ENCODE measurements at regions not wholly inside any gene's neighbourhood (a gene's known extent, or its start where the extent isn't known, plus 50 kb on each side); places are given as distances from the start of the nearest gene placed in this dataset.

DNA sequence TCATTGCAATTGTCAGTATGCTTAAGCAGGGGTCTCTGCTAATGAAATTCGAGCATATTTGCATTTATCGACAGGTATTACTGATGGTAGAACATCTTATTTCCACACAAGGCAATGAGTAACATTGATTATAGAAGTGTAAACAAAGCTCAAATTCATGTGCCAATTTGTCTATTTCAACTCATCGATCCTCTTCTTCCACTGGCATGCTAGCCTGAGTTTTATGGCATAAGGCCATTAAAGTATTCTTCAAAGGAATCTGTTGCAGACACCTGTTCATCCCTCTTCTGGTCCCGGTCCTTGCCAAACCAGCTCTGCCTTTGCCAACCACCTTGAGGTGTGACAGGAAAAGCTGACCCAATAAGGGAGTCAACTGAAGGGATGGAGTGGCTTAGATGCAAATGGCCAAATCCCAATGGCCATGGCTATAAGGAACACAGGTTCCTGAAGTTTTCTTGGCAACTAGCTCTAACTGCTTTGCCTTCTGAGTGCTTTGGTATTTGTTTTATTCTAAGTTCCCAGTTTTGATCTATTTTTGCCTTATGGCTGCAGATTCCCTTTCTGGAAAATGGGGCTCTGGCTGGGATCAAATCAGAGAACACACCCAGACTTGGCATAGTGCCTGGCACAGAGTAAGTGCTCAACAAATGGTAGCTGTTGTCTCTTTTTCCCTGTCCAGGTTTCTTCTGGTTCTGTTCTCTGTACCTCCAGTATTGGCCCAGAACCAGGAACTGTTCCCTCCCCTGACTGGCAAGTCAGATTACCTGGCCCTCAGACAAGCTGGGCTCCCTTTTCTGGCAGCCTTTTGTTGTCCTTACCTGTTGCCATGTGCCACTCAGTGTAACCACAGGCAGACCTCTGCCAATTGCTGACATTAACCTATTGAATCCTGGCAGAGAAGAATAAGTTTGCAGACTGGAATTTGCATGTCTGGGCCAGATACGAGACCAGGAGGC, 63.1 kb downstream of the RTL9 start:
- TF ChIP-seq, protein P1, sequence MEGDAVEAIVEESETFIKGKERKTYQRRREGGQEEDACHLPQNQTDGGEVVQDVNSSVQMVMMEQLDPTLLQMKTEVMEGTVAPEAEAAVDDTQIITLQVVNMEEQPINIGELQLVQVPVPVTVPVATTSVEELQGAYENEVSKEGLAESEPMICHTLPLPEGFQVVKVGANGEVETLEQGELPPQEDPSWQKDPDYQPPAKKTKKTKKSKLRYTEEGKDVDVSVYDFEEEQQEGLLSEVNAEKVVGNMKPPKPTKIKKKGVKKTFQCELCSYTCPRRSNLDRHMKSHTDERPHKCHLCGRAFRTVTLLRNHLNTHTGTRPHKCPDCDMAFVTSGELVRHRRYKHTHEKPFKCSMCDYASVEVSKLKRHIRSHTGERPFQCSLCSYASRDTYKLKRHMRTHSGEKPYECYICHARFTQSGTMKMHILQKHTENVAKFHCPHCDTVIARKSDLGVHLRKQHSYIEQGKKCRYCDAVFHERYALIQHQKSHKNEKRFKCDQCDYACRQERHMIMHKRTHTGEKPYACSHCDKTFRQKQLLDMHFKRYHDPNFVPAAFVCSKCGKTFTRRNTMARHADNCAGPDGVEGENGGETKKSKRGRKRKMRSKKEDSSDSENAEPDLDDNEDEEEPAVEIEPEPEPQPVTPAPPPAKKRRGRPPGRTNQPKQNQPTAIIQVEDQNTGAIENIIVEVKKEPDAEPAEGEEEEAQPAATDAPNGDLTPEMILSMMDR (IDR thresholded peaks at IDR 0.05; ENCODE audit: control insufficient read depth, extremely low read depth, insufficient read depth), result no peak
- DNase-seq (ENCODE audit: low read depth), result peak; percentile 91
- H3K4me3 ChIP-seq (ENCODE audit: low read depth, low read length), result no peak overlapping the region

DNA sequence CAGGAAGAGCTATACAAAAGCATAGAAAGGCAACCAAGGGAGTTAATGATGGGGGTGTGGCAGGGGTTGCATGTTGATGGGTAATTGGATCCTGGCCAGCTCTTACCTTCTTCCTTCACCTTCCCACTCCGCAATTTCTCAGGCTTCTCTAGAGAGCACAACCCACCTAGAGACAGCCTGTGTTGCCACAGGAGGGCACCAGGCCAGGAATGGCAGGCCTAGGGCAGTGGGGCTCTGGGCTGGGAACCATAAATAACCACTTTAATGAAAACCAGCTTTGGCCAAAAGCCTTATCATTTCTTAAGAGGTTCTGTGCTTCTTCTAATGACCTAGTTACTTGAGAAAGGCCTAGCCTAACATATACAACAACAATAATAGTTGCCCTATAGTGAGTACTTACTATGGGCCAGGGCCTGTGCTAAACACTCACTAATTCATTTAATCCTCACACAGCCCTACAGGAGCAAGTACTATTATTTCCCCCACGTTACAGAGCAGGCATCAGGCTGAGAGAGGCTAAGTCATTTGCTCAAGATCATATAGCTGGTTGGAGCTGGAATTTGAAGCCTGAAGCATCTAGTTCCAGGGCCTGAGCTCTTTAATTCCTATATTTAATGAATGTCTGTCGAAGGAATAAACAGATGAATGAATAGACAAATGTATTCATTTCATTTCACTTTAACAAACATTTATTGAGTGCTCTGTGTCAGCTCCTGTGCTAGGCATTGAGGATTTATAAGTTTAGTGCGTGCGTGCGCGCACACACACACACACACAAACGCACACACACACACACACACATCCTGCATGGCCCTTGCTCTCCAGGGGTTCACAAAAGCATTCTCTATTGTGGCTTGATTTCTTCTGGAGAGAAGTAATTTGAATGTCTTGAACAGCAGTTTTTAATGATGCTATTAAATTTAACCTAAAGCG, 66.8 kb downstream of the RTL9 start:
- DNase-seq (ENCODE audit: low read depth), result no peak
- TF ChIP-seq, protein P1 (IDR thresholded peaks at IDR 0.05; ENCODE audit: control insufficient read depth, extremely low read depth, insufficient read depth), result no peak
- H3K4me3 ChIP-seq (ENCODE audit: low read depth, low read length), result no peak overlapping the region

DNA sequence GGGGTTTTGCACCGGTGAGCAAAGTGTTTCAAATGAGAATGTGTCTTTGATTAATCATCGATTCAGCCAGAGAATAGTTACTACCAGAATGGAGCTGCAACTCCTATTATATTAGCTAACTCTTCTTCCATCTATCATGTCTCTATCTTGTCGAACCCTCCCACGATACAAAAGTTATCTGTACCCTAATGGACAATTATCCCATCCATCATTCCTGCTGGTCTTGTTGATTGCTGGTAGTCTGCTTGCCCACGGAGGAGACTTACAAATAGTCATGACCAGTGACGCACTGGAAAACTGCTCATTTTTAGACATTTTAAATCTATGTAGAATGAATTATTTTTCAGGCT, 67.5 kb downstream of the RTL9 start:
- no peak overlapping the region for H3K4me3 ChIP-seq (ENCODE audit: low read depth, low read length)
- TF ChIP-seq, protein P1 (IDR thresholded peaks at IDR 0.05; ENCODE audit: control insufficient read depth, extremely low read depth, insufficient read depth), result no peak
- DNase-seq (ENCODE audit: low read depth), result no peak

DNA sequence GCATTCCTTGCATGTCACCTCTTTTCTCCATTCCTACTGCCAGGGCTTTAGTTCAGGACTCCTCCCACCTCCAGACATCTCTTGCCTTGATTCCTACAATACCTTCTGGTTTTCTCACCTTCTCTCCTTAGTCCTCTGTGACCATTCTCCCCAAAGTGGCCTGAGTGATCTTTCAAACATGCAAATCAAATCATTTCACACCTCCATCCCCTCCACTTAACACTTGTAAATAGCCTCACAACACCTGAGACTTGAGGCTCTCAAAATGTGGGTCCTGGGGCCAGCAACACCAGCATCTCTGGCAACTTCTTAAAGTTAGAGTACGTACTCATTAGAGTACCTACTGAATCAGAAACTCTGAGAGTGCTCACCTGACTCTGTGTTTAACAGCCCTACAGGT, 68.4 kb downstream of the RTL9 start:
- TF ChIP-seq, protein P1 (IDR thresholded peaks at IDR 0.05; ENCODE audit: control insufficient read depth, extremely low read depth, insufficient read depth), result no peak
- DNase-seq (ENCODE audit: low read depth), result no peak
- no peak overlapping the region for H3K4me3 ChIP-seq (ENCODE audit: low read depth, low read length)

DNA sequence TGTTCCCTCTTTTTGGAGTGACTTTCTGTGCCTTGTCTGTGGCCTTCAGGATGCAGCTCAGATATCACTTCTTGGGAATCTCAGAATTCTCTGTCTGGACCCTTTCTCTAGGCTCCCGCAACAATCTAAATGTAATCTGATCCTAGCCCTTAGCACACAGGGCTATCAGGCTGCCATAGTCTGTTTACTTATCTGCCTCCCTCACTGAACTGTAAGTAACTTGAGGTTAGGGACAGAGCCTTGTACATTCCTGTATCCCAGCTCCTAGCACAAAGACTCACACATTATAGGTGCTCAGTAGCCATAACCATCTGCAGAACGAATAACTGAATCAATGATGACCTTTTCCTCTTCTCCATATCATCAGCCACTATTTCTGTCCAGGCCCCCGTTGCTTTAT, 69.5 kb downstream of the RTL9 start:
- TF ChIP-seq, protein P1 (IDR thresholded peaks at IDR 0.05; ENCODE audit: control insufficient read depth, extremely low read depth, insufficient read depth), result no peak
- no peak for DNase-seq (ENCODE audit: low read depth)

DNA sequence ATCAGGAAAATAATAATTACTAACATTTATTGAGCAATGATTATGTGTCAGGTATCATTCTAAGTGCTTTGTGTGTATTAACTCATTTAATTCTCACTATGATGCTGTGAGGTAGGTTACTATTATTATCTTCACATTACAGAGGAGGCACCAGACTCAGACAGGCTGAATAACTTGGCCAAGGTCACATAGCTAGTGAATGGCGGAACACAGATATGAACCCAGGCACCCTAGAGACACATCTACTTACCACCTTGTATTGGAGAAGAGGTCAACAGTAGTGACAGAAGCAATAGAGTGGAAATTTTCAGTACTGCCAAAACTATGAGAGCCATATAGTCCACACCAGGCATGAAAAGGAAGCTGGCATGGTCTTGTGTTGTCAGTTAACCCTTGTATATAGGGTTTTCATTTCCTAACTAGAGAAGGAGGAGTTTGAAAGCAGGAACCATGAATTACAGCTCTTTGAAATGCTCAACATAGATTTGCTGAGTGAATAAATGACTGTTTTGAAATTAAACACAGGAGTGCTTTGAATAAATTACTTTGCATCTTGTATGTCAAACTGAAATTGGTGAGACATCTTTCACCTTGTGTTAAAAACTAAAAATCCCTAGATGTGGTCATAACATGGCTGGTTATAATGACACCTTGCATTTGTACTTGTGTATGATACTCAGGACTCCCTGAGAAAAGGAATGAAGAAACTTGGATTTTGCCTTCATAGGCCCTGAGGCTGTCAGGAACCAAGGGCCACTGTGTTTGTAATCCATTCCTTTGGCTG, 71.8 kb downstream of the RTL9 start:
- H3K4me3 ChIP-seq (ENCODE audit: low read depth, low read length), result no peak overlapping the region
- TF ChIP-seq, protein P1 (IDR thresholded peaks at IDR 0.05; ENCODE audit: control insufficient read depth, extremely low read depth, insufficient read depth), result no peak
- no peak for DNase-seq (ENCODE audit: low read depth)

More for the DNA sequence above, 69.5 kb downstream of the RTL9 start:
- H3K4me3 ChIP-seq (ENCODE audit: low read depth, low read length), result no peak overlapping the region
